ENCODE measurements at regions not wholly inside any gene's neighbourhood (a gene's known extent, or its start where the extent isn't known, plus 50 kb on each side); places are given as distances from the start of the nearest gene placed in this dataset.

GRCh38 chr3:86427343-86427742, 563.6 kb downstream of the VGLL3 start:
- ChIA-PET CTCF (no interaction called here), POLR2A (ENCODE audit: low non-redundant PET) (no interaction called here)
- no peaks in the 10 kb centered on the region for H3K36me3 ChIP-seq (ENCODE audit: insufficient read depth, low read length, poor library complexity, severe bottlenecking)
- H3K27me3 ChIP-seq (replicated peaks; ENCODE audit: insufficient read depth, low read depth, low read length, poor library complexity) = no peaks in the 10 kb centered on the region
- H3K4me1 ChIP-seq (ENCODE audit: insufficient read depth, low read length, poor library complexity, severe bottlenecking) = no peaks in the 10 kb centered on the region
- H3K27ac ChIP-seq (ENCODE audit: low read depth, low read length, poor library complexity, severe bottlenecking) = no peak overlapping the region
- TF ChIP-seq EZH2 (IDR thresholded peaks at IDR 0.05; ENCODE audit: borderline replicate concordance, low read depth, low read length, poor library complexity, severe bottlenecking) (no peak), CTCF (conservative IDR thresholded peaks at IDR 0.05; ENCODE audit: low read depth, low read length) (no peak)
- no TSS peak for BruUV-seq (replicated peaks)
- intact Hi-C loops (cut with micrococcal nuclease; ENCODE audit: unreplicated experiment) = no loop called here
- no peak overlapping the region for H3K4me3 ChIP-seq (ENCODE audit: low read depth, low read length, poor library complexity, severe bottlenecking)
- H3K9me3 ChIP-seq (ENCODE audit: low read depth, low read length, poor library complexity, severe bottlenecking) = no peaks in the 10 kb centered on the region
- DNase-seq (ENCODE audit: low spot score) = no peak

DNA sequence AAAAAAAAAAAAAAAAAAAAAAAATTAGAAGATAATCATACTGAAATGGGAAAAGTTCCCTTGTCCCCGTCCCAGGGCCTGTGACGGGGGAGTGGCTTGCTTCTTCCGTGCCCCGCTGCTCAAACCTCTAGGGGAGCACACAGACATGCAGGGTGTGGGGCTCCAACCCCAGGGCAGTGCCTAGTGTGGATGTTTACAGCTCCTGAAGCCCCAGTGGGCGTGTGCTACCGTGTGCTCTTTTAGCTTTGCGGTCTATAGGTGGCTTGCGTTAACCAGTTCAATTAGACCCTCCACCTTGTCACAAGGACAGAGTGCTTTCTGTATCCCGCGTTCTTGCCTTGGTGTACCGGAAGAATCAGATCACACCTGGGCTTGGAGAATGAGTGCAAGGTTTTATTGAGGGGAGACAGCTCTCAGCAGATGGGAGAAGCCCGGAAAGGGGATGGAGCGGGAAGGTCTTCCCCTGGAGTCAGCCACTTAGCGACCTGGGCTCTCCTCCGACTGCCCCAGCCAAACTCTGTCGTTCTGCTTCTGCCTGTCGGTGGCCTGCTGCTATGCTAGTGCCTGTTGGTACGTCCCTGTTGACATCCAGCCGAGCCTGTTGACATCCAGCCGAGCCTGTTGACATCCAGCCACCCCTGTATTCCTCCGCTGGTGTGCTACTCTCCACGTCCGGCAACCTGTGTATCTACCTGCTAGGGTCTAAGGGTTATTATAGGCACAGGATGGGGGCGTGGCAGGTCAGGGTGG, 569.8 kb downstream of the VGLL3 start:
- intact Hi-C loops (cut with micrococcal nuclease; ENCODE audit: unreplicated experiment) = no loop called here
- BruUV-seq (replicated peaks) = no TSS peak
- Histone ChIP-seq H3K4me1 (ENCODE audit: insufficient read depth, low read length, poor library complexity, severe bottlenecking) (no peaks in the 10 kb centered on the region), H3K27me3 (replicated peaks; ENCODE audit: insufficient read depth, low read depth, low read length, poor library complexity) (no peaks in the 10 kb centered on the region), H3K36me3 (ENCODE audit: insufficient read depth, low read length, poor library complexity, severe bottlenecking) (no peaks in the 10 kb centered on the region), H3K9me3 (ENCODE audit: low read depth, low read length, poor library complexity, severe bottlenecking) (no peaks in the 10 kb centered on the region), H3K4me3 (ENCODE audit: low read depth, low read length, poor library complexity, severe bottlenecking) (no peak overlapping the region), H3K27ac (ENCODE audit: low read depth, low read length, poor library complexity, severe bottlenecking) (no peak overlapping the region)
- TF ChIP-seq EZH2 (IDR thresholded peaks at IDR 0.05; ENCODE audit: borderline replicate concordance, low read depth, low read length, poor library complexity, severe bottlenecking) = no peak
- TF ChIP-seq CTCF (conservative IDR thresholded peaks at IDR 0.05; ENCODE audit: low read depth, low read length) = no peak
- DNase-seq (ENCODE audit: low spot score) = no peak
- ChIA-PET POLR2A (ENCODE audit: low non-redundant PET) (no interaction called here), CTCF (no interaction called here)

DNA sequence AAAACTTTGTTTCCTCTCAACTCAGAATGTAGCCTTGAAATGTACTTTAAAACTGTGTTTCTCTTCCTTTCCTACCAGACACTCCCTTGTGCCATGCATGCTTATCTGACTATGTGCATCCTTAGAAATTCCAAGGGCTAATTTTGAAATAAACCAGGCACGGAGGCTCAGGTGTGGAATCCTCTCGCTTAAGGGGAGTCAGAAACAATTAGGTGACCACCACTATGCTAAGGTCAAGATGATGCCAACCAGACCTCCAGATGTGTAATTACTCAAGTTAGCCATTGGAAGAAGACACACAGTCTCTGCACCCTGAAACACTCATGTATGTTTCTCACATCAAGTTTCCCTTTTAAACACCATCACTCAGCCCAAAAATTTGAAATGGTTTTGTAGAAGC, 572.1 kb downstream of the VGLL3 start:
- POLR2A ChIA-PET (ENCODE audit: low non-redundant PET) = no interaction called here
- no TSS peak for BruUV-seq (replicated peaks)
- TF ChIP-seq EZH2 (IDR thresholded peaks at IDR 0.05; ENCODE audit: borderline replicate concordance, low read depth, low read length, poor library complexity, severe bottlenecking) (no peak), CTCF (conservative IDR thresholded peaks at IDR 0.05; ENCODE audit: low read depth, low read length) (no peak)
- no peaks in the 10 kb centered on the region for H3K9me3 ChIP-seq (ENCODE audit: low read depth, low read length, poor library complexity, severe bottlenecking)
- no peaks in the 10 kb centered on the region for H3K27me3 ChIP-seq (replicated peaks; ENCODE audit: insufficient read depth, low read depth, low read length, poor library complexity)
- CTCF ChIA-PET = no interaction called here
- H3K4me3 ChIP-seq (ENCODE audit: low read depth, low read length, poor library complexity, severe bottlenecking) = no peak overlapping the region
- no peak for DNase-seq (ENCODE audit: low spot score)
- H3K4me1 ChIP-seq (ENCODE audit: insufficient read depth, low read length, poor library complexity, severe bottlenecking) = no peaks in the 10 kb centered on the region
- H3K27ac ChIP-seq (ENCODE audit: low read depth, low read length, poor library complexity, severe bottlenecking) = no peak overlapping the region
- no peaks in the 10 kb centered on the region for H3K36me3 ChIP-seq (ENCODE audit: insufficient read depth, low read length, poor library complexity, severe bottlenecking)
- intact Hi-C loops (cut with micrococcal nuclease; ENCODE audit: unreplicated experiment) = no loop called here
